Natural killer cell (primary cell): ENCODE measurements at regions not wholly inside any gene's neighbourhood (a gene's known extent, or its start where the extent isn't known, plus 50 kb on each side); places are given as distances from the start of the nearest gene placed in this dataset.
"Not testable (repeated sequence)": the region's sequence is repeated elsewhere in the genome, so short reads cannot be mapped to it uniquely, and the experiment has no call there.

Experiments used
- ATAC-seq, 3 donors: fragments of 150-1000 bp in 2 of 3; fragments of 200-7000 bp in 1 of 3; cut with Tn5 transposase; 1 replicate in 1 of 3; 2 replicates in 2 of 3; pipeline ENCODE4 v1.10.0; 2021; ENCODE audit warnings: mild to moderate bottlenecking in 2 of 3, moderate library complexity in 2 of 3
- DNase-seq, 2 donors: peaks; one replicate each; pipeline versions ENCODE4 v3.0.0 to v3.0.0-alpha.2; 2013 to 2021; ENCODE audit warnings: mixed read lengths in 1 of 2
- H3K27ac ChIP-seq: one replicate; pipeline ENCODE4 v1.5.1; 2013; ENCODE audit warnings: mild to moderate bottlenecking, low read length
- H3K27me3 ChIP-seq: one replicate; pipeline ENCODE4 v1.6.1; 2013; ENCODE audit warnings: low read length; ENCODE audit not compliant: control insufficient read depth, insufficient read depth
- H3K36me3 ChIP-seq: one replicate; pipeline ENCODE4 v1.6.1; 2013; ENCODE audit warnings: low read length; ENCODE audit not compliant: control insufficient read depth, insufficient read depth
- H3K4me1 ChIP-seq: one replicate; pipeline ENCODE4 v1.6.1; 2013; ENCODE audit warnings: low read length; ENCODE audit not compliant: control insufficient read depth, insufficient read depth
- H3K4me3 ChIP-seq: one replicate; pipeline ENCODE4 v1.5.1; 2013; ENCODE audit warnings: low read length
- H3K9me3 ChIP-seq: one replicate; pipeline ENCODE4 v1.6.1; 2013; ENCODE audit warnings: low read length; ENCODE audit not compliant: control insufficient read depth, insufficient read depth
- H3K27ac Mint-ChIP-seq, 2 donors: one replicate each; pipeline ENCODE4 v1.8.0; 2022; ENCODE audit warnings: mild to moderate bottlenecking in 2 of 2, mixed read lengths in 2 of 2, moderate library complexity in 1 of 2
- H3K27me3 Mint-ChIP-seq, 2 donors: one replicate each; pipeline ENCODE4 v1.8.0; 2022; ENCODE audit warnings: low read depth in 2 of 2, mixed read lengths in 2 of 2
- H3K36me3 Mint-ChIP-seq: one replicate; pipeline ENCODE4 v1.8.0; 2022; ENCODE audit warnings: mixed read lengths
- H3K4me1 Mint-ChIP-seq, 2 donors: one replicate each; pipeline ENCODE4 v1.8.0; 2022; ENCODE audit warnings: mixed read lengths in 2 of 2
- H3K4me3 Mint-ChIP-seq: one replicate; pipeline ENCODE4 v1.8.0; 2022; ENCODE audit warnings: mild to moderate bottlenecking, moderate library complexity, mixed read lengths
- H3K9me3 Mint-ChIP-seq, 2 donors: one replicate each; pipeline ENCODE4 v1.8.0; 2022; ENCODE audit warnings: mixed read lengths in 2 of 2
- WGBS: methylation state at CpG from one replicate; pipeline ENCODE4 v1.1.7; 2013; ENCODE audit warnings: missing lambda C conversion rate; ENCODE audit not compliant: insufficient coverage; 5-methylcytosine and 5-hydroxymethylcytosine counted together
- intact Hi-C: fragments of 100-400 bp; cut with micrococcal nuclease; formaldehyde crosslinking; loops from one replicate; pipeline ENCODE4 v1.14.2; 2022
- TF ChIP-seq, protein P1 (sequence below): fragments of 200-600 bp; IDR thresholded peaks from one replicate; pipeline ENCODE4 v1.8.0; 2022; ENCODE audit warnings: antibody characterized with exemption

DNA sequence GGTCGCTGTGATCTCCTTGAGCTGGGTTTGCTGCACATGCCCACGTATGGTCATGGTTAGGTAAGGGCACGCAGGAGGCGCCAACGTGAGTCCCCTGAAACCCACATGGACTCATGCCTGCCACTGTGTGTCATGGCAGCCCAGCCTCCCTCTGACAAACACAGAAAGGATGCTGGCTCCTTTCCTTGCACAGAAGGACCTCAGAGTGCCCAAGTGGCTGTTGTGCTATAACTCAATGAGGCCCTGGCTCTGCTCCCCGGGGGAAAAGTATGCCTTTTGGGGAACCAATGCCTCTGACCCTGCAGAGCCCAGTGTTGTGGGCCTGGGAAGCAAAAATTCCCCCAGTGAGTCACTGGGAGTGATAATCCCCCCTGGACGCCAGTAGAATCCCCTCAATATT lies 233.9 kb downstream of the VAPA start:
- no peak for ATAC-seq
- Histone ChIP-seq H3K27me3 (no peaks in the 10 kb centered on the region), H3K9me3 (peaks cover 2% of the 10 kb centered on the region), H3K4me1 (no peaks in the 10 kb centered on the region), H3K27ac (no peak overlapping the region), H3K36me3 (no peaks in the 10 kb centered on the region), H3K4me3 (no peak overlapping the region)
- TF ChIP-seq, protein P1, sequence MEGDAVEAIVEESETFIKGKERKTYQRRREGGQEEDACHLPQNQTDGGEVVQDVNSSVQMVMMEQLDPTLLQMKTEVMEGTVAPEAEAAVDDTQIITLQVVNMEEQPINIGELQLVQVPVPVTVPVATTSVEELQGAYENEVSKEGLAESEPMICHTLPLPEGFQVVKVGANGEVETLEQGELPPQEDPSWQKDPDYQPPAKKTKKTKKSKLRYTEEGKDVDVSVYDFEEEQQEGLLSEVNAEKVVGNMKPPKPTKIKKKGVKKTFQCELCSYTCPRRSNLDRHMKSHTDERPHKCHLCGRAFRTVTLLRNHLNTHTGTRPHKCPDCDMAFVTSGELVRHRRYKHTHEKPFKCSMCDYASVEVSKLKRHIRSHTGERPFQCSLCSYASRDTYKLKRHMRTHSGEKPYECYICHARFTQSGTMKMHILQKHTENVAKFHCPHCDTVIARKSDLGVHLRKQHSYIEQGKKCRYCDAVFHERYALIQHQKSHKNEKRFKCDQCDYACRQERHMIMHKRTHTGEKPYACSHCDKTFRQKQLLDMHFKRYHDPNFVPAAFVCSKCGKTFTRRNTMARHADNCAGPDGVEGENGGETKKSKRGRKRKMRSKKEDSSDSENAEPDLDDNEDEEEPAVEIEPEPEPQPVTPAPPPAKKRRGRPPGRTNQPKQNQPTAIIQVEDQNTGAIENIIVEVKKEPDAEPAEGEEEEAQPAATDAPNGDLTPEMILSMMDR = no peak
- no peaks in the 10 kb centered on the region for H3K36me3 Mint-ChIP-seq
- intact Hi-C loops = no loop called here
- no peak for DNase-seq
- WGBS = 89% methylated on average over 7 of the region's 7 CpGs
- H3K27ac Mint-ChIP-seq = no peak overlapping the region
- H3K9me3 Mint-ChIP-seq = peaks cover 0 to 4% of the 10 kb centered on the region in 2 donors
- H3K27me3 Mint-ChIP-seq = no peaks in the 10 kb centered on the region
- no peak overlapping the region for H3K4me3 Mint-ChIP-seq
- no peaks in the 10 kb centered on the region for H3K4me1 Mint-ChIP-seq

DNA sequence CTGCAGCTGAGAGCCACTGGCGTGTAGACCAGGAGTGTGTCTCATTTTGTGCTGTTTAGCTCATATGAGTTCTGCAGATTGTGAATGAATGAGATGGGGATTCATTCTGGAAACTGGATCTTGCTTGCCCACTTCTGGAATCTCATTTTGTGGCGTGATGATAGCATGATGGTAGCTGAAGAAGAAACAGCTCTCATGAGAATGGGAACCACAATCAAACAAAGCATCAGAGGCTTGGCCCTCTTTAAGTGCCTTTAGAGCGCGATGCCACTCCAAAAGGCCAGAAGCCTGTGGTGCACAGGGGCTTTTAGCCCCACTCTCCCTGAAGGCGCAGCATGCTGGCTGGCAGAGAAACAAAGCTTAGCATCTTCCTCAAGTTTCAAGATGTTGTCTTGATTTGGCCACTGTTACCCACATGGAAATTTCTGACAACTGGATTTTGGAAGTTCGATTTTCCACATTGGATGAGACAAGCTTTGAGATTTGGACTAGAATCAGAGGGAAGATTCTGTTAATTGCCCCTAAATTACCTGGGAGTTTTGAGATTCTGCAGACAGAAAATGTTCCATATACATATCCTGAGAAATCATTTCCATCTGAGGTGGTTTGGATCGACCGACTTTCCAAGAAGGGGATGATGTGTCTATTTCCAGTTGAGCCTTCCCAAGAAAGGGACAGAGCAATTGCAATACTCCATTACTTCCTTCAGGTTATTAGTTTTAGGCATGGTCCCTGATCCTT lies 234.5 kb downstream of the VAPA start:
- WGBS = 90% methylated on average over 8 of the region's 8 CpGs
- H3K36me3 Mint-ChIP-seq = no peaks in the 10 kb centered on the region
- H3K9me3 Mint-ChIP-seq = peaks cover 0 to 4% of the 10 kb centered on the region in 2 donors
- no peak overlapping the region for H3K4me3 Mint-ChIP-seq
- Histone ChIP-seq H3K27me3 (no peaks in the 10 kb centered on the region), H3K36me3 (no peaks in the 10 kb centered on the region), H3K9me3 (peaks cover 2% of the 10 kb centered on the region), H3K4me1 (no peaks in the 10 kb centered on the region), H3K27ac (no peak overlapping the region), H3K4me3 (no peak overlapping the region)
- no peak overlapping the region for H3K27ac Mint-ChIP-seq
- H3K4me1 Mint-ChIP-seq = no peaks in the 10 kb centered on the region
- DNase-seq (no peak), ATAC-seq (no peak)
- no peaks in the 10 kb centered on the region for H3K27me3 Mint-ChIP-seq
- intact Hi-C loops = no loop called here
- TF ChIP-seq, protein P1 = no peak

DNA sequence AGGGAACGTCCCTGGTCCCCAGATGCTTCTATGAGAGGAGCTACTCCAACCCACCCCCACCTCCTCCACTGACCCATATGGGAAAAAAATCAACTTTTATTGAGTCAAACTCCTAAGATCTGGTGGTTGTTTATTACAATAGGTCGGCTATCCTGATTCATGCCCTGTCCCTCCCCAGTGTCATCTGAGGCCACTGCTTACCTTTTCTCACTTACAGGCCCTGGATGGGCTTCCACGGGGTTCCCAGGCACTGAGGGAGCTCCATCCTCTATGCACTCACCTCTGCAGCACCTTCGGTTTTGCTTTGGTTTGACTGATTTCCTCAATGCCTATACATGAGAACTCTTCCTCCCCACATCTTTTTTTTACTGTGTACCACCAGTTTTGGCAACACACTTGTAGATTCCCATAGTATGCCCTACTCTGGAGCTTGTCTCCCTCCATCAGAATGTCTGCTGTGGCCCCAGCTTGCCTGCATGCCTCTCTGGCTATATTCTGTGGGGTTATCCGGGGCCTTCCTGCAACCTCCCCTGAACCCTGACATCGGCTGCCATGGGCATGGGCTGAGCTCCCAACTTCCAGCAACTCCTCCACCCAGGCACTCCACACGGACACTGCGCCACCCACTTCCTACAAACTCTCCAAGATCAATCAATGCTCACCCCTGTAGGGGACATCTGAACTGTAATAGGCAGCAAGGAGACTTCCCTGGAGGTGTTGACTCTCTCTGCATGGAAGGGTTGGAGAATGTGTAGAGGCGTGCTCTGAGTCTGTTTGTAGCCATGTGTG lies 236.1 kb downstream of the VAPA start:
- H3K36me3 Mint-ChIP-seq = no peaks in the 10 kb centered on the region
- Histone ChIP-seq H3K27ac (no peak overlapping the region), H3K9me3 (peaks cover 2% of the 10 kb centered on the region), H3K27me3 (no peaks in the 10 kb centered on the region), H3K36me3 (no peaks in the 10 kb centered on the region), H3K4me1 (no peaks in the 10 kb centered on the region), H3K4me3 (no peak overlapping the region)
- no peak overlapping the region for H3K27ac Mint-ChIP-seq
- H3K4me3 Mint-ChIP-seq = no peak overlapping the region
- DNase-seq (no peak), ATAC-seq (no peak)
- TF ChIP-seq, protein P1 = no peak
- H3K9me3 Mint-ChIP-seq = peaks cover 0 to 4% of the 10 kb centered on the region in 2 donors
- WGBS = 95% methylated on average over 8 of the region's 9 CpGs
- intact Hi-C loops = no loop called here
- no peaks in the 10 kb centered on the region for H3K27me3 Mint-ChIP-seq
- H3K4me1 Mint-ChIP-seq = no peaks in the 10 kb centered on the region

DNA sequence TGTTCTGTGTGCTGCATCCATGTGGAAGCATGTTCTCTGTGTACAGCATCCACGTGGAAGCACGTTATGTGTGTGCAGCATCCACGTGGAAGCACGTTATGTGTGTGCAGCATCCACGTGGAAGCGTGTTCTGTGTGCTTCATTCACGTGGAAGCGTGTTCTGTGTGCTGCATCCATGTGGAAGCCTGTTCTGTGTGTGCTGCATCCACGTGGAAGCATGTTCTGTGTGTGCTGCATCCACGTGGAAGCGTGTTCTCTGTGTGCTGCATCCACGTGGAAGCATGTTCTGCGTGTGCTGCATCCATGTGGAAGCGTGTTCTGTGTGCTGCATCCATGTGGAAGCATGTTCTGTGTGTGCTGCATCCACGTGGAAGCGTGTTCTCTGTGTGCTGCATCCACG lies 236.8 kb downstream of the VAPA start:
- H3K4me3 ChIP-seq, H3K9me3 Mint-ChIP-seq, H3K36me3 ChIP-seq, H3K27ac ChIP-seq, H3K27me3 ChIP-seq, ATAC-seq, H3K27me3 Mint-ChIP-seq, H3K9me3 ChIP-seq, H3K4me1 Mint-ChIP-seq, H3K27ac Mint-ChIP-seq, H3K4me1 ChIP-seq, intact Hi-C loops, DNase-seq, H3K36me3 Mint-ChIP-seq, H3K4me3 Mint-ChIP-seq: not testable (repeated sequence)
- WGBS = 78% methylated on average over 17 of the region's 17 CpGs
